ENCODE measurements at regions not wholly inside any gene's neighbourhood (a gene's known extent, or its start where the extent isn't known, plus 50 kb on each side); places are given as distances from the start of the nearest gene placed in this dataset.

- Histone ChIP-seq H3K4me3 (ENCODE audit: low read depth, low read length, poor library complexity, severe bottlenecking) (peak overlapping the region; percentile 58), H3K27ac (ENCODE audit: low read depth, low read length, poor library complexity, severe bottlenecking) (peak overlapping the region; percentile 96)
- intact Hi-C loops (cut with micrococcal nuclease; ENCODE audit: unreplicated experiment) = loop anchor here (5.0 to 10.0 kb wide), 2 partner anchors 107 to 361 kb away; no protein-coding TSS in a partner anchor
These were observed 123.0 kb downstream of the C9orf50 start for GRCh38 chr9:129497813-129498450.

GRCh38 chr9:129497005-129497812 is 123.7 kb downstream of the C9orf50 start:
- BruUV-seq (replicated peaks) = no TSS peak
- CTCF ChIA-PET = interaction anchor here (0.7 kb wide), 1 partner anchor 293 kb away, joined by 11 read pairs; no protein-coding TSS in a partner anchor

More at GRCh38 chr9:129497813-129498450, 123.0 kb downstream of the C9orf50 start:
- POLR2A ChIA-PET (ENCODE audit: low non-redundant PET) = interaction anchor here (0.9 kb wide), 1 partner anchor 320 kb away, joined by 3 read pairs; the partner anchor contains the start of gene IER5L
- BruUV-seq (replicated peaks) = no TSS peak
- Histone ChIP-seq H3K9me3 (ENCODE audit: low read depth, low read length, poor library complexity, severe bottlenecking) (no peaks in the 10 kb centered on the region), H3K27me3 (replicated peaks; ENCODE audit: insufficient read depth, low read depth, low read length, poor library complexity) (no peaks in the 10 kb centered on the region), H3K36me3 (ENCODE audit: insufficient read depth, low read length, poor library complexity, severe bottlenecking) (no peaks in the 10 kb centered on the region), H3K4me1 (ENCODE audit: insufficient read depth, low read length, poor library complexity, severe bottlenecking) (peaks cover 59% of the 10 kb centered on the region)
- no peak for TF ChIP-seq CTCF (conservative IDR thresholded peaks at IDR 0.05; ENCODE audit: low read depth, low read length)
- no peak for TF ChIP-seq EZH2 (IDR thresholded peaks at IDR 0.05; ENCODE audit: borderline replicate concordance, low read depth, low read length, poor library complexity, severe bottlenecking)
- CTCF ChIA-PET = interaction anchor here (0.5 to 0.6 kb wide), 2 partner anchors 11 to 635 kb away, joined by 4 to 5 read pairs; no protein-coding TSS in a partner anchor
- DNase-seq (ENCODE audit: low spot score) = no peak

More at GRCh38 chr9:129497005-129497812, 123.7 kb downstream of the C9orf50 start:
- H3K36me3 ChIP-seq (ENCODE audit: insufficient read depth, low read length, poor library complexity, severe bottlenecking) = no peaks in the 10 kb centered on the region
- peak; percentile 62 for DNase-seq (ENCODE audit: low spot score)
- H3K4me3 ChIP-seq (ENCODE audit: low read depth, low read length, poor library complexity, severe bottlenecking) = peak overlapping the region; percentile 58
- peaks cover 59% of the 10 kb centered on the region for H3K4me1 ChIP-seq (ENCODE audit: insufficient read depth, low read length, poor library complexity, severe bottlenecking)
- no peaks in the 10 kb centered on the region for H3K9me3 ChIP-seq (ENCODE audit: low read depth, low read length, poor library complexity, severe bottlenecking)
- intact Hi-C loops (cut with micrococcal nuclease; ENCODE audit: unreplicated experiment) = loop anchor here (5.0 to 10.0 kb wide), 2 partner anchors 108 to 360 kb away; no protein-coding TSS in a partner anchor
- peak overlapping the region; percentile 96 for H3K27ac ChIP-seq (ENCODE audit: low read depth, low read length, poor library complexity, severe bottlenecking)
- TF ChIP-seq EZH2 (IDR thresholded peaks at IDR 0.05; ENCODE audit: borderline replicate concordance, low read depth, low read length, poor library complexity, severe bottlenecking) (no peak), CTCF (conservative IDR thresholded peaks at IDR 0.05; ENCODE audit: low read depth, low read length) (no peak)
- no peaks in the 10 kb centered on the region for H3K27me3 ChIP-seq (replicated peaks; ENCODE audit: insufficient read depth, low read depth, low read length, poor library complexity)
- POLR2A ChIA-PET (ENCODE audit: low non-redundant PET) = interaction anchor here (0.5 to 1.0 kb wide), 3 partner anchors 220 to 319 kb away, joined by 5 to 7 read pairs (median 6); partner anchors contain the start of gene IER5L
